H9 (cell line): ENCODE measurements at regions not wholly inside any gene's neighbourhood (a gene's known extent, or its start where the extent isn't known, plus 50 kb on each side); places are given as distances from the start of the nearest gene placed in this dataset.

ENCODE experiments used
- DNase-seq: peaks from one replicate; pipeline ENCODE4 v3.0.0-alpha.2; 2017
- H2AFZ ChIP-seq: one replicate; pipeline ENCODE4 v1.6.1; 2013; ENCODE audit warnings: mild to moderate bottlenecking, low read length, control low read depth, moderate library complexity
- H2AK5ac ChIP-seq: 2 replicates; pipeline ENCODE4 v1.6.1; 2013; ENCODE audit warnings: low read length, control low read depth, mixed read lengths; ENCODE audit not compliant: insufficient read length
- H2BK120ac ChIP-seq: one replicate; pipeline ENCODE4 v1.6.1; 2013; ENCODE audit warnings: low read depth, mild to moderate bottlenecking, low read length, control low read depth, inconsistent platforms; ENCODE audit not compliant: poor library complexity, severe bottlenecking
- H2BK12ac ChIP-seq: 2 replicates; pipeline ENCODE4 v1.6.1; 2013; ENCODE audit warnings: low read length, control low read depth, mixed read lengths, low read depth; ENCODE audit not compliant: insufficient read length
- H2BK15ac ChIP-seq: 2 replicates; pipeline ENCODE4 v1.6.1; 2013; ENCODE audit warnings: low read depth, low read length, control low read depth
- H2BK20ac ChIP-seq: one replicate; pipeline ENCODE4 v1.6.1; 2013; ENCODE audit warnings: low read depth, mild to moderate bottlenecking, low read length, control low read depth, inconsistent platforms; ENCODE audit not compliant: poor library complexity, severe bottlenecking
- H2BK5ac ChIP-seq: 2 replicates; pipeline ENCODE4 v1.6.1; 2013; ENCODE audit warnings: low read length, control low read depth, mixed read lengths; ENCODE audit not compliant: insufficient read length
- H3K14ac ChIP-seq: 2 replicates; pipeline ENCODE4 v1.6.1; 2013; ENCODE audit warnings: low read length, control low read depth; ENCODE audit not compliant: insufficient read depth
- H3K18ac ChIP-seq: 2 replicates; pipeline ENCODE4 v1.6.1; 2013; ENCODE audit warnings: low read depth, mild to moderate bottlenecking, mixed read lengths, low read length, control low read depth; ENCODE audit not compliant: insufficient read length
- H3K23ac ChIP-seq: 2 replicates; pipeline ENCODE4 v1.6.1; 2013; ENCODE audit warnings: low read length, control low read depth, mixed read lengths, low read depth; ENCODE audit not compliant: insufficient read length
- H3K23me2 ChIP-seq: 2 replicates; pipeline ENCODE4 v1.6.1; 2013; ENCODE audit warnings: low read depth, mild to moderate bottlenecking, mixed read lengths, low read length, control low read depth; ENCODE audit not compliant: insufficient read length, poor library complexity, severe bottlenecking
- H3K27ac ChIP-seq: 2 replicates; pipeline ENCODE4 v1.5.1; 2013; ENCODE audit warnings: low read length, control low read depth, mixed read lengths, low read depth; ENCODE audit not compliant: insufficient read length
- H3K27me3 ChIP-seq: 2 replicates; pipeline ENCODE4 v1.6.1; 2013; ENCODE audit warnings: low read length, control low read depth, inconsistent platforms; ENCODE audit not compliant: insufficient read depth
- H3K4ac ChIP-seq: 2 replicates; pipeline ENCODE4 v1.6.1; 2013; ENCODE audit warnings: low read depth, mild to moderate bottlenecking, control low read depth, inconsistent platforms, low read length, moderate library complexity
- H3K4me1 ChIP-seq: 2 replicates; pipeline ENCODE4 v1.6.1; 2013; ENCODE audit warnings: low read length, control low read depth, inconsistent platforms; ENCODE audit not compliant: insufficient read depth
- H3K4me2 ChIP-seq: 2 replicates; pipeline ENCODE4 v1.6.1; 2013; ENCODE audit warnings: low read length, control low read depth, mixed read lengths; ENCODE audit not compliant: insufficient read length, insufficient read depth
- H3K56ac ChIP-seq: 2 replicates; pipeline ENCODE4 v1.6.1; 2013; ENCODE audit warnings: low read depth, mild to moderate bottlenecking, mixed read lengths, low read length, control low read depth; ENCODE audit not compliant: insufficient read length
- H3K79me1 ChIP-seq: 2 replicates; pipeline ENCODE4 v1.6.1; 2013; ENCODE audit warnings: low read depth, mild to moderate bottlenecking, moderate library complexity, low read length, control low read depth, inconsistent platforms; ENCODE audit not compliant: insufficient read depth, poor library complexity, severe bottlenecking
- H3K79me2 ChIP-seq: 2 replicates; pipeline ENCODE4 v1.6.1; 2013; ENCODE audit warnings: low read length, control low read depth, inconsistent platforms; ENCODE audit not compliant: insufficient read depth
- H3K9ac ChIP-seq: 2 replicates; pipeline ENCODE4 v1.6.1; 2013; ENCODE audit warnings: low read length, control low read depth, mixed read lengths; ENCODE audit not compliant: insufficient read length; ENCODE audit errors: extremely low read depth
- H3K9me3 ChIP-seq: one replicate; pipeline ENCODE4 v1.6.1; 2013; ENCODE audit warnings: low read depth, low read length, inconsistent platforms; ENCODE audit not compliant: control insufficient read depth
- H3T11ph ChIP-seq: one replicate; pipeline ENCODE4 v1.6.1; 2013; ENCODE audit warnings: mild to moderate bottlenecking, low read length, control low read depth, inconsistent platforms
- H4K20me1 ChIP-seq: one replicate; pipeline ENCODE4 v1.6.1; 2013; ENCODE audit not compliant: control insufficient read depth, insufficient read length, insufficient read depth
- H4K5ac ChIP-seq: 2 replicates; pipeline ENCODE4 v1.6.1; 2013; ENCODE audit warnings: low read depth, mild to moderate bottlenecking, mixed read lengths, low read length, control low read depth; ENCODE audit not compliant: insufficient read length
- H4K8ac ChIP-seq: replicated peaks from 2 replicates; pipeline ENCODE4 v1.6.1; 2013; ENCODE audit warnings: low read length, control low read depth, mixed read lengths, low read depth; ENCODE audit not compliant: insufficient read length
- H4K91ac ChIP-seq: 2 replicates; pipeline ENCODE4 v1.6.1; 2013; ENCODE audit warnings: low read depth, mild to moderate bottlenecking, moderate library complexity, mixed read lengths, low read length, control low read depth; ENCODE audit not compliant: insufficient read length
- H3K27ac Mint-ChIP-seq, 3 experiments: 2 replicates in 2 of 3; 3 replicates in 1 of 3; pipeline ENCODE4 v1.8.0; 2020 to 2021; ENCODE audit warnings: mixed read lengths in 3 of 3, mild to moderate bottlenecking in 1 of 3, moderate library complexity in 1 of 3
- H3K27me3 Mint-ChIP-seq: 2 replicates; pipeline ENCODE4 v1.8.0; 2021; ENCODE audit warnings: low read depth, mild to moderate bottlenecking, moderate library complexity, mixed read lengths
- H3K36me3 Mint-ChIP-seq, 3 experiments: 2 replicates in 2 of 3; 3 replicates in 1 of 3; pipeline ENCODE4 v1.8.0; 2020 to 2021; ENCODE audit warnings: low read depth in 3 of 3, mixed read lengths in 3 of 3; ENCODE audit not compliant: insufficient read depth in 1 of 3
- H3K4me1 Mint-ChIP-seq, 2 experiments: 2 replicates each; pipeline ENCODE4 v1.8.0; 2020; ENCODE audit warnings: mixed read lengths in 2 of 2
- H3K4me3 Mint-ChIP-seq, 2 experiments: 2 replicates in 1 of 2; 3 replicates in 1 of 2; pipeline ENCODE4 v1.8.0; 2020 to 2021; ENCODE audit warnings: mild to moderate bottlenecking in 2 of 2, mixed read lengths in 2 of 2, moderate library complexity in 1 of 2
- H3K9me3 Mint-ChIP-seq, 2 experiments: 2 replicates in 1 of 2; 3 replicates in 1 of 2; pipeline ENCODE4 v1.8.0; 2020; ENCODE audit warnings: mild to moderate bottlenecking in 2 of 2, mixed read lengths in 2 of 2, moderate library complexity in 1 of 2
- CTCF ChIP-seq: fragments of 200-600 bp; sonication (generic); conservative IDR thresholded peaks from 3 replicates; pipeline ENCODE4 v1.8.0; 2021; ENCODE audit warnings: antibody characterized with exemption, mild to moderate bottlenecking
- WGBS: extraction: QIAGEN DNeasy Blood & Tissue Kit; methylation state at CpG from one replicate; pipeline ENCODE4 v1.1.7; 2013; ENCODE audit warnings: missing lambda C conversion rate, low lambda C conversion rate, mixed read lengths; ENCODE audit not compliant: insufficient read length; ENCODE audit errors: extremely low coverage; 5-methylcytosine and 5-hydroxymethylcytosine counted together

- Histone ChIP-seq H3K4me2 (no peak overlapping the region), H3K9me3 (no peaks in the 10 kb centered on the region), H3K56ac (no peak overlapping the region), H2BK15ac (no peak overlapping the region), H3K18ac (no peak overlapping the region), H2BK20ac (no peak overlapping the region), H3K23ac (no peak overlapping the region), H4K20me1 (no peaks in the 10 kb centered on the region), H4K8ac (no peak overlapping the region), H2BK120ac (no peak overlapping the region), H2BK12ac (no peak overlapping the region), H3K4me1 (no peaks in the 10 kb centered on the region), H3T11ph (no peak overlapping the region), H3K23me2 (no peaks in the 10 kb centered on the region), H4K5ac (no peak overlapping the region), H3K9ac (no peak overlapping the region), H2BK5ac (no peak overlapping the region), H3K14ac (no peak overlapping the region), H2AFZ (no peak overlapping the region), H3K27me3 (no peaks in the 10 kb centered on the region), H3K4ac (no peak overlapping the region), H2AK5ac (no peak overlapping the region), H3K79me2 (no peaks in the 10 kb centered on the region), H4K91ac (no peak overlapping the region), H3K79me1 (no peaks in the 10 kb centered on the region), H3K27ac (no peak overlapping the region)
- no peak overlapping the region for H3K4me3 Mint-ChIP-seq
- WGBS: no CpG with 5 or more reads among the region's 3 CpGs
- H3K4me1 Mint-ChIP-seq: peaks cover 6 to 11% of the 10 kb centered on the region in 2 experiments
- H3K27ac Mint-ChIP-seq: no peak overlapping the region
- H3K36me3 Mint-ChIP-seq: no peaks in the 10 kb centered on the region; a peak in 1 of 7 replicates
- TF ChIP-seq CTCF: no peak
- no peaks in the 10 kb centered on the region for H3K27me3 Mint-ChIP-seq
- no peaks in the 10 kb centered on the region for H3K9me3 Mint-ChIP-seq
- no peak for DNase-seq
Observed at GRCh38 chr3:88807491-88808105, 299.8 kb upstream of the EPHA3 start.
